Loucy (cell line): ENCODE measurements at regions not wholly inside any gene's neighbourhood (a gene's known extent, or its start where the extent isn't known, plus 50 kb on each side); places are given as distances from the start of the nearest gene placed in this dataset.
"Not testable (repeated sequence)": the region's sequence is repeated elsewhere in the genome, so short reads cannot be mapped to it uniquely, and the experiment has no call there.

Experiments used
- H2AFZ ChIP-seq: fragments of 200-600 bp; sonication (generic); 2 replicates; pipeline ENCODE4 v1.6.0; 2016; ENCODE audit warnings: antibody characterized with exemption, mild to moderate bottlenecking, low read length, moderate library complexity
- H3F3A ChIP-seq: fragments of 200-600 bp; 2 replicates; pipeline ENCODE4 v1.6.0; 2016; ENCODE audit warnings: antibody characterized with exemption, low read depth, mild to moderate bottlenecking
- H3K27me3 ChIP-seq: fragments of 200-600 bp; sonication (generic); 2 replicates; pipeline ENCODE4 v1.6.1; 2014; ENCODE audit warnings: low read length, mild to moderate bottlenecking; ENCODE audit not compliant: insufficient read depth, poor library complexity, severe bottlenecking
- H3K36me3 ChIP-seq: fragments of 200-600 bp; sonication (generic); 2 replicates; pipeline ENCODE4 v1.6.1; 2016; ENCODE audit warnings: low read length; ENCODE audit not compliant: insufficient read depth
- H3K4me1 ChIP-seq: fragments of 200-600 bp; sonication (generic); 2 replicates; pipeline ENCODE4 v1.5.1; 2014; ENCODE audit warnings: low read length, mild to moderate bottlenecking; ENCODE audit not compliant: insufficient read depth, poor library complexity, severe bottlenecking
- H3K4me2 ChIP-seq: fragments of 200-600 bp; sonication (generic); 2 replicates; pipeline ENCODE4 v1.6.0; 2014; ENCODE audit warnings: antibody characterized with exemption, low read length, low read depth, mild to moderate bottlenecking; ENCODE audit not compliant: poor library complexity, severe bottlenecking
- H3K4me3 ChIP-seq: fragments of 200-600 bp; sonication (generic); 2 replicates; pipeline ENCODE4 v1.5.1; 2014; ENCODE audit warnings: low read length, mild to moderate bottlenecking, mixed read lengths; ENCODE audit not compliant: poor library complexity, severe bottlenecking
- H3K79me2 ChIP-seq: fragments of 200-600 bp; sonication (generic); 2 replicates; pipeline ENCODE4 v1.6.1; 2014; ENCODE audit warnings: low read length; ENCODE audit not compliant: insufficient read depth
- H3K9ac ChIP-seq: fragments of 200-600 bp; sonication (generic); 2 replicates; pipeline ENCODE4 v1.6.0; 2014; ENCODE audit warnings: mild to moderate bottlenecking, low read depth, low read length, moderate library complexity; ENCODE audit not compliant: poor library complexity, severe bottlenecking
- H3K9me2 ChIP-seq: fragments of 200-600 bp; sonication (generic); replicated peaks from 2 replicates; pipeline ENCODE4 v1.6.1; 2016; ENCODE audit warnings: low read depth, low read length, mixed read lengths
- H3K9me3 ChIP-seq: fragments of 200-600 bp; sonication (generic); 2 replicates; pipeline ENCODE4 v1.6.1; 2014; ENCODE audit warnings: mild to moderate bottlenecking, antibody characterized with exemption, low read length, low read depth; ENCODE audit not compliant: insufficient read depth
- H4K20me1 ChIP-seq: fragments of 200-600 bp; sonication (generic); 2 replicates; pipeline ENCODE4 v1.6.0; 2014; ENCODE audit warnings: antibody characterized with exemption, low read length, mild to moderate bottlenecking; ENCODE audit not compliant: insufficient read depth, poor library complexity, severe bottlenecking
- EZH2phosphoT487 ChIP-seq: fragments of 200-600 bp; IDR thresholded peaks from 2 replicates; pipeline ENCODE4 v1.6.1; 2018; ENCODE audit warnings: antibody characterized with exemption, mild to moderate bottlenecking, moderate library complexity, borderline replicate concordance
- TF ChIP-seq, protein P1 (sequence below): fragments of 200-600 bp; sonication (generic); conservative IDR thresholded peaks from 2 replicates; pipeline ENCODE4 v1.5.1; 2014; ENCODE audit warnings: mild to moderate bottlenecking, antibody characterized with exemption, low read length

DNA sequence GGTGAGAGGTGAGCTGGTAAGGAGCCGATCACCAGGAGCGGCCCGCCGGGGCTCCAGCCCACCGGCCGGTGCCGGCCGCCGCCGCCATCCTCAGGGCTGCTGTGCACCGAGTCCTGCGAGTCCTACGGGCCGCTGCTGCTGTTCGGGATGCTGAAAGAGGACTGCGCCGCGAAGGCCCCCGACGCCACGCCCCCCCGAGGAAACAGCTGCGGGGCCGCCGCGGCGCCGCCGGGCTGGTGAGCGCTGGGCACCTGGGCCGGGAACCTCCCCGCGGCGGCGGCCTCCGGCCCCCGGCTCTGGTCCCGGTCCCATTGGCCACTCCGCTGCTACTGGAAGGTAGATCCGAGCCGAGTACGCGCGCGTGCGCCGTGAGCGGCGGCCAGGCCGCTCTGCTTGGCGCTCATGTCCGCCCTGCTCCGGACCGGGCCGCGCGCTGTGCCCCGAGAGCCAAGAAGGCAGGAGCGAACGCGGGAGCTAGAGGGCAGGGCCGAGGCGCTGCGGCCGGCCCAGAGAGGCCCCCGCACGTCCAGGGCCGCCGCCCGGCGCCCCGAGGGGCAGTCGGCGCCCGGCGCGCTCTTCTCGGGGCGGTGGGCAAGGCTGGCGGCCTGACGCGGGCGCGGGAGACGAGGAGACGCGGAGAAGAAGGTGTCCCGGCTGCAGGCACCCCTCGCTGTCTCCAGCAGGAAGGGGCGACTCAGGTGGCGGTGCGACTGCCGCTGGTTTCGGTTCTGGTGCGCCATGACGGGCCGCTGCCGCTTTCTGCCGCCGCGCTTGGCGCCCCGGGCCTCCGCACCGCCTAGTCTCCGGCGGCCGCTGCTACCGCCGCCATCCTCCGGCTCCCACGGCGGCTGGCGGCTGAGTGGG lies 121.3 kb upstream of the WIPF3 start:
- Histone ChIP-seq H3K9ac (peak overlapping the region; percentile 77), H3K4me3 (peak overlapping the region; percentile 86), H3K4me1 (peaks cover 13% of the 10 kb centered on the region), H3K9me2 (no peaks in the 10 kb centered on the region), H4K20me1 (peaks cover 15% of the 10 kb centered on the region), H3K79me2 (peaks cover 32% of the 10 kb centered on the region), H2AFZ (peak overlapping the region; percentile 84; the same call in 1 of the 2 replicates), H3K36me3 (no peaks in the 10 kb centered on the region), H3K4me2 (peak overlapping the region; percentile 82), H3F3A (no peaks in the 10 kb centered on the region; the same call in 1 of the 2 replicates), H3K27me3 (no peaks in the 10 kb centered on the region), H3K9me3 (no peaks in the 10 kb centered on the region)
- TF ChIP-seq, protein P1, sequence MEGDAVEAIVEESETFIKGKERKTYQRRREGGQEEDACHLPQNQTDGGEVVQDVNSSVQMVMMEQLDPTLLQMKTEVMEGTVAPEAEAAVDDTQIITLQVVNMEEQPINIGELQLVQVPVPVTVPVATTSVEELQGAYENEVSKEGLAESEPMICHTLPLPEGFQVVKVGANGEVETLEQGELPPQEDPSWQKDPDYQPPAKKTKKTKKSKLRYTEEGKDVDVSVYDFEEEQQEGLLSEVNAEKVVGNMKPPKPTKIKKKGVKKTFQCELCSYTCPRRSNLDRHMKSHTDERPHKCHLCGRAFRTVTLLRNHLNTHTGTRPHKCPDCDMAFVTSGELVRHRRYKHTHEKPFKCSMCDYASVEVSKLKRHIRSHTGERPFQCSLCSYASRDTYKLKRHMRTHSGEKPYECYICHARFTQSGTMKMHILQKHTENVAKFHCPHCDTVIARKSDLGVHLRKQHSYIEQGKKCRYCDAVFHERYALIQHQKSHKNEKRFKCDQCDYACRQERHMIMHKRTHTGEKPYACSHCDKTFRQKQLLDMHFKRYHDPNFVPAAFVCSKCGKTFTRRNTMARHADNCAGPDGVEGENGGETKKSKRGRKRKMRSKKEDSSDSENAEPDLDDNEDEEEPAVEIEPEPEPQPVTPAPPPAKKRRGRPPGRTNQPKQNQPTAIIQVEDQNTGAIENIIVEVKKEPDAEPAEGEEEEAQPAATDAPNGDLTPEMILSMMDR, result no peak
- TF ChIP-seq EZH2phosphoT487, result no peak

DNA sequence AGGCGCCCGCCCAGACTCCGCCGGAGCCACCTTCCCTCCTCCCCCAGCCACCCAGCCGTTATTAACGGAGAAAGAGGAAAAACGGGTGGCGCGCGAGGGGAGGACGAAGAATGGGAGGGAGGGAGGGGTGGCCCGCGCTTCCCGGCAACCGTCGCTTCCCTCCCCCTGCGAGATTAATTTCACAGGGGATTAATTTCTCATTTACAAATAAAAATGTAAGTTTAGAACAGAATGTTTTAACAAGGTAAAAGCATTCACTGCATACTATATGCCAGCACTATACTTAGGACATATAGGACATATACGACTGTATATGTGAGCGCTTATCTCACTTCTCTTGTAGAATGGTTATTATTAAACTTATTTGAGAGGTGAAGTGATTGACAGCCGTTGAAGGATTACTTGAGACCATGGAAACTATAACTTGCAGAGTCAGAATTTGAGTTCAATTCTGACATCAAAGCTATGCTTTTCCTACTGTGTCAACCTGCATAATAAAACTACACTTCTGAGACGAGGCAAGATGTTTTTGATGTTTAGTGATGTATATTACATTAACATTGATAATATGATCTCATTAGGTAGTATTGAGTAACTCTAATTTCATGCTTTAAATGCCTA lies 120.5 kb upstream of the WIPF3 start:
- H3K36me3 ChIP-seq, H3K9me3 ChIP-seq, H3K27me3 ChIP-seq, H3K9me2 ChIP-seq, H3F3A ChIP-seq: not testable (repeated sequence)
- Histone ChIP-seq H3K4me2 (peak overlapping the region; percentile 82), H3K79me2 (peaks cover 29% of the 10 kb centered on the region), H4K20me1 (peaks cover 12% of the 10 kb centered on the region), H3K4me3 (peak overlapping the region; percentile 86), H3K4me1 (peaks cover 12% of the 10 kb centered on the region), H3K9ac (peak overlapping the region; percentile 77), H2AFZ (peak overlapping the region; percentile 95)

DNA sequence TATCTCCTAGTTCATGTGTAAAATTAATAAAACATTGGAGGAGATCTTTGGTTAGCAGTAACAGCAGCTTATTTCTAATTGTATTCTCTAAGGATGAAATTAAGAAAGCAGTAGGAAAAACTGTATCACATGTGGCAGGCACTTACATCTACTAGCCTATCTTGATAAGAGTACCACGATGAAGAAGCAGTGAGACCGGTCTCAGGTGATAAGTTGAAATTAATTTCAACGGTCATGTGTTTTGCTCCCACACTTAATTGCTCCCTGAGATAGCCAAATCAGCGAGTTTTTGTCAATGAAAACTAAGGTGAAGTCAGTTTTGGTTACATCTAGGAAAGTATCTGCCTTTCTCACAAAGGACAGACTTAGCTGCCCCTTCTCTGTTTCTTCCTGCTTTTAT lies 115.8 kb upstream of the WIPF3 start:
- H4K20me1 ChIP-seq, H3K9me3 ChIP-seq, H3K9ac ChIP-seq, H2AFZ ChIP-seq, H3K4me3 ChIP-seq, H3K79me2 ChIP-seq, H3K27me3 ChIP-seq, H3K36me3 ChIP-seq, H3K4me1 ChIP-seq, H3K4me2 ChIP-seq, H3F3A ChIP-seq, H3K9me2 ChIP-seq: not testable (repeated sequence)

DNA sequence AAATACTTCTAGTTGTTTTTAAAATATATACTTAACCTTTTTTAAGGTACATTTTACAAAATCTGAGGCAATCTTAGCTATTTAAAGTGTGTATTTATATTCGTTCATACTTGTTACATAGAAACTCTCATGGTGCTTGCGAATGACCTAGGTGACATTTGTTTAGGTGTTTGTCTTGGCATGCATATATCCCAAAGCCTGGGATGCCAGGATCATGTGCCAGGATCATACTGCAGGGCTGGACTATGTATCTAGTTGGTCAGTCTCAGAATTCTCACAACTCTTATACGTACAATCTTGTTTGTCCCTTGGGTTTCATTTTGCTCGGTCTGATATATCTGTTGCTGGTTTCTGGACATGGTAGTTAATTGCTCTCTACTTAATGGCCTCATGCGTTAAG lies 109.9 kb upstream of the WIPF3 start:
- H3K9me2 ChIP-seq, H4K20me1 ChIP-seq, H3K4me2 ChIP-seq, H3K9ac ChIP-seq, H2AFZ ChIP-seq, H3K36me3 ChIP-seq, H3F3A ChIP-seq, H3K4me3 ChIP-seq, H3K9me3 ChIP-seq, H3K79me2 ChIP-seq, H3K4me1 ChIP-seq, H3K27me3 ChIP-seq: not testable (repeated sequence)

DNA sequence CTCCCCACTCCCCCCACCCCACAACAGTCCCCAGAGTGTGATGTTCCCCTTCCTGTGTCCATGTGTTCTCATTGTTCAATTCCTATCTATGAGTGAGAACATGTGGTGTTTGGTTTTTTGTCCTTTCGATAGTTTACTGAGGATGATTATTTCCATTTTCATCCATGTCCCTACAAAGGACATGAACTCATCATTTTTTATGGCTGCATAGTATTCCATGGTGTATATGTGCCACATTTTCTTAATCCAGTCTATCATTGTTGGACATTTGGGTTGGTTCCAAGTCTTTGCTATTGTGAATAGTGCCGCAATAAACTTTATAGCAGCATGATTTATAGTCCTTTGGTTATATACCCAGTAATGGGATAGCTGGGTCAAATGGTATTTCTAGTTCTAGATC lies 106.6 kb upstream of the WIPF3 start:
- not testable (repeated sequence) for H3K9me2 ChIP-seq, H2AFZ ChIP-seq, H3K36me3 ChIP-seq, H4K20me1 ChIP-seq, H3K9me3 ChIP-seq, H3K9ac ChIP-seq, H3K4me2 ChIP-seq, H3K27me3 ChIP-seq, H3K79me2 ChIP-seq, H3F3A ChIP-seq, H3K4me1 ChIP-seq, H3K4me3 ChIP-seq

DNA sequence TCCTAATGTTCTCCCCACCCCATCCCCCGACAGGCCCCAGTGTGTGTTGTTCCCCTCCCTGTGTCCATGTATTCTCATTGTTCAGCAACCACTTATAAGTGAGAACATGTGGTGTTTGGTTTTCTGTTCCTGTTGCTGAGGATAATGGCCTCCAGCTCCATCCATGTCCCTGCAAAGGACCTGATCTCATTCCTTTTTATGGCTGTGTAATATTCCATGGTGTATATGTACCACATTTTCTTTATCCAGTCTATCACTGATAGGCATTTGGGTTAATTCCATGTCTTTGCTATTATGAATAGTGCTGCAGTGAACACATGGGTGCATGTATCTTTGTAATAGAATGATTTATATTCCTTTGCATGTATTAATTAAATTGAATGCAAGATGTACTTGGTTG lies 104.8 kb upstream of the WIPF3 start:
- H3K27me3 ChIP-seq, H4K20me1 ChIP-seq, H3K9me2 ChIP-seq, H3K4me1 ChIP-seq, H3K36me3 ChIP-seq, H2AFZ ChIP-seq, H3K79me2 ChIP-seq, H3K9me3 ChIP-seq, H3K4me2 ChIP-seq, H3K4me3 ChIP-seq, H3F3A ChIP-seq, H3K9ac ChIP-seq: not testable (repeated sequence)
